HK-2 (cell line): ENCODE measurements at regions not wholly inside any gene's neighbourhood (a gene's known extent, or its start where the extent isn't known, plus 50 kb on each side); places are given as distances from the start of the nearest gene placed in this dataset.
"Not testable (repeated sequence)": the region's sequence is repeated elsewhere in the genome, so short reads cannot be mapped to it uniquely, and the experiment has no call there.

Source experiments
- DNase-seq: peaks from one replicate; pipeline ENCODE4 v3.0.0-alpha.2; 2018; ENCODE audit not compliant: unreplicated experiment

- DNase-seq = no peak
Observed at GRCh38 chr14:96686126-96686525, 111.1 kb upstream of the VRK1 start.

- no peak for DNase-seq
Observed at GRCh38 chr14:96688629-96689028, 108.6 kb upstream of the VRK1 start.

- no peak for DNase-seq
Observed at GRCh38 chr14:96690713-96691383, 106.3 kb upstream of the VRK1 start.

- DNase-seq = no peak
Observed at GRCh38 chr14:96693252-96693820, 103.8 kb upstream of the VRK1 start.

GRCh38 chr14:96693987-96694386 lies 103.2 kb upstream of the VRK1 start:
- no peak for DNase-seq

- no peak for DNase-seq
Observed at GRCh38 chr14:96698960-96699539, 98.1 kb upstream of the VRK1 start.

- DNase-seq = no peak
Observed at GRCh38 chr14:96699666-96700065, 97.5 kb upstream of the VRK1 start.

- DNase-seq = no peak
Observed at GRCh38 chr14:96702831-96703230, 94.4 kb upstream of the VRK1 start.

GRCh38 chr14:96705422-96706092 lies 91.6 kb upstream of the VRK1 start:
- DNase-seq = no peak

GRCh38 chr14:96706893-96707292 lies 90.3 kb upstream of the VRK1 start:
- DNase-seq = no peak

- DNase-seq = no peak
Observed at GRCh38 chr14:96710060-96710666, 87.0 kb upstream of the VRK1 start.

- no peak for DNase-seq
Observed at GRCh38 chr14:96711559-96712267, 85.5 kb upstream of the VRK1 start.

- DNase-seq = no peak
Observed at GRCh38 chr14:96713426-96713825, 83.8 kb upstream of the VRK1 start.

- DNase-seq = not testable (repeated sequence)
Observed at GRCh38 chr14:96714537-96714936, 82.6 kb upstream of the VRK1 start.

GRCh38 chr14:96717116-96717515 lies 80.1 kb upstream of the VRK1 start:
- DNase-seq = no peak

GRCh38 chr14:96718407-96718806 lies 78.8 kb upstream of the VRK1 start:
- DNase-seq = no peak

GRCh38 chr14:96720702-96721101 lies 76.5 kb upstream of the VRK1 start:
- DNase-seq = not testable (repeated sequence)

GRCh38 chr14:96722736-96723135 lies 74.4 kb upstream of the VRK1 start:
- DNase-seq = no peak

- DNase-seq = no peak
Observed at GRCh38 chr14:96723946-96724345, 73.2 kb upstream of the VRK1 start.

GRCh38 chr14:96725232-96725631 lies 72.0 kb upstream of the VRK1 start:
- DNase-seq = no peak

- DNase-seq = no peak
Observed at GRCh38 chr14:96727073-96727472, 70.1 kb upstream of the VRK1 start.

- DNase-seq = no peak
Observed at GRCh38 chr14:96727491-96727890, 69.7 kb upstream of the VRK1 start.
